GM18867 (cell line): ENCODE measurements at regions not wholly inside any gene's neighbourhood (a gene's known extent, or its start where the extent isn't known, plus 50 kb on each side); places are given as distances from the start of the nearest gene placed in this dataset.

Experiments used
- ATAC-seq: cut with Tn5 transposase; IDR thresholded peaks from one replicate; pipeline ENCODE4 v1.9.1; 2021; ENCODE audit warnings: mild to moderate bottlenecking, moderate library complexity; ENCODE audit not compliant: unreplicated experiment

GRCh38 chr19:28291874-28292273 is 921.1 kb downstream of the UQCRFS1 start:
- no peak for ATAC-seq

GRCh38 chr19:28290963-28291657 is 921.8 kb downstream of the UQCRFS1 start:
- ATAC-seq = no peak

- ATAC-seq = no peak
Measured at GRCh38 chr19:28289295-28290063, 923.5 kb downstream of the UQCRFS1 start.

GRCh38 chr19:28288572-28289264 is 924.2 kb downstream of the UQCRFS1 start:
- no peak for ATAC-seq

- no peak for ATAC-seq
Measured at GRCh38 chr19:28285917-28286316, 927.0 kb downstream of the UQCRFS1 start.

GRCh38 chr19:28285078-28285477 is 927.9 kb downstream of the UQCRFS1 start:
- no peak for ATAC-seq

- ATAC-seq = no peak
Measured at GRCh38 chr19:28284389-28284788, 928.6 kb downstream of the UQCRFS1 start.

GRCh38 chr19:28283592-28283991 is 929.4 kb downstream of the UQCRFS1 start:
- ATAC-seq = no peak

- no peak for ATAC-seq
Measured at GRCh38 chr19:28281676-28282075, 931.3 kb downstream of the UQCRFS1 start.

- no peak for ATAC-seq
Measured at GRCh38 chr19:28264556-28264955, 948.4 kb downstream of the UQCRFS1 start.

GRCh38 chr19:28258829-28259228 is 954.1 kb downstream of the UQCRFS1 start:
- no peak for ATAC-seq

- ATAC-seq = no peak
Measured at GRCh38 chr19:28257396-28257795, 955.6 kb downstream of the UQCRFS1 start.

- no peak for ATAC-seq
Measured at GRCh38 chr19:28247243-28247642, 965.7 kb downstream of the UQCRFS1 start.

- ATAC-seq = no peak
Measured at GRCh38 chr19:28245937-28246336, 967.0 kb downstream of the UQCRFS1 start.

- no peak for ATAC-seq
Measured at GRCh38 chr19:28244966-28245365, 968.0 kb downstream of the UQCRFS1 start.

- no peak for ATAC-seq
Measured at GRCh38 chr19:28242317-28242927, 970.5 kb downstream of the UQCRFS1 start.

GRCh38 chr19:28239270-28239669 is 973.7 kb downstream of the UQCRFS1 start:
- ATAC-seq = no peak

- no peak for ATAC-seq
Measured at GRCh38 chr19:28238270-28238820, 974.6 kb downstream of the UQCRFS1 start.

- no peak for ATAC-seq
Measured at GRCh38 chr19:28235606-28236125, 977.3 kb downstream of the UQCRFS1 start.

GRCh38 chr19:28234637-28235036 is 978.3 kb downstream of the UQCRFS1 start:
- ATAC-seq = no peak

- no peak for ATAC-seq
Measured at GRCh38 chr19:28228854-28229253, 984.1 kb downstream of the UQCRFS1 start.
